ENCODE measurements at regions not wholly inside any gene's neighbourhood (a gene's known extent, or its start where the extent isn't known, plus 50 kb on each side); places are given as distances from the start of the nearest gene placed in this dataset.
"Not testable (repeated sequence)": the region's sequence is repeated elsewhere in the genome, so short reads cannot be mapped to it uniquely, and the experiment has no call there.

- DNase-seq (ENCODE audit: low spot score) = no peak
- intact Hi-C loops (cut with DNase I) = no loop called here
Observed at GRCh38 chr3:110262896-110263295, 808.7 kb upstream of the NECTIN3 start.

GRCh38 chr3:110265302-110265701 lies 806.3 kb upstream of the NECTIN3 start:
- intact Hi-C loops (cut with DNase I) = no loop called here
- DNase-seq (ENCODE audit: low spot score) = no peak

DNA sequence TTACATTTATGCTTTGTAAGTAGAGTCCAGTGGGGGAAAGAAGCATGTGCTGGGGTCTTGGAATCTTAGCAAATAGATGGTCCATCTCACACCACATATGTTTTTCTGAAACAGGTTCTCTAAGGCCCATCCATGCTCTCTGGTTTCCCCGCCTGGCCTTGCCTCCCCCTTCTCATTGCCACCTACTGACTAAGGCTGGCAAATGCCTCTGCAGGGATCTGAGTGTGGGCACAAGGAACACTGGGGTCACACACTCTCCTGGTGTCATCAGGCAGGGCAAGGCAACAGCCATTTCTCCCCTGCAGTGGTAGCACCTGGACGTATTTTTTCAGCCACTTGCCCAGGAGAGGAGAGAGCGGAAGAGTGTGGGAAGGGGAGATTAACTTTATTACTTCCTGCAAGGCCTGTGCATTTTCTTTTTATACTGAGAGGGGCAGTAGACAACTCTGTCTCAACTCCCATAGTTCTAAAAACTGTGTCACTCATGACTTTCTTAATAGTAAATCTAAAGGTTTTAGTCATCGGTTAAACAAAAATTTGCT lies 804.2 kb upstream of the NECTIN3 start:
- intact Hi-C loops (cut with DNase I) = no loop called here

DNA sequence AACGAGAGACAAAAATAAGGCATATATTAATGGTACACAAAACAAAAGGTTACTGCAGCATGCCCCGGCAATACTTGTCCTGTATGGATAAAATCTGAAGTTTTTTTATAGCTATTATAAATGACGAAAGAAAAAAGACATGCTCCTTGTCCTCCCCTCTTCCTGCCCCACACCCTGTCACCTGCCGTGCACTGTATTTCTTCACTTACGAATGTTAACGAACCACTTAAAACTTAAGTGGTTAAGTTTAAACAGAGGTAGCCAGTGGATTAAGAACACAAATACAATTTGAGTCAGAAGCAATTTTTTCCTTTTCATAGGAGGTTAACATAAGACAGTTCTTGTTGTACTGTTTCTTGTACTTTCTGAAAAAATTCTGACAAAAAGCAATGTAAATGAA lies 799.1 kb upstream of the NECTIN3 start:
- DNase-seq (ENCODE audit: low spot score) = no peak

More for the DNA sequence above, 804.2 kb upstream of the NECTIN3 start:
- no peak for DNase-seq (ENCODE audit: low spot score)

GRCh38 chr3:110291886-110292501 lies 779.6 kb upstream of the NECTIN3 start:
- no peak for DNase-seq (ENCODE audit: low spot score)
- intact Hi-C loops (cut with DNase I) = no loop called here

More for the DNA sequence above, 799.1 kb upstream of the NECTIN3 start:
- intact Hi-C loops (cut with DNase I) = no loop called here

DNA sequence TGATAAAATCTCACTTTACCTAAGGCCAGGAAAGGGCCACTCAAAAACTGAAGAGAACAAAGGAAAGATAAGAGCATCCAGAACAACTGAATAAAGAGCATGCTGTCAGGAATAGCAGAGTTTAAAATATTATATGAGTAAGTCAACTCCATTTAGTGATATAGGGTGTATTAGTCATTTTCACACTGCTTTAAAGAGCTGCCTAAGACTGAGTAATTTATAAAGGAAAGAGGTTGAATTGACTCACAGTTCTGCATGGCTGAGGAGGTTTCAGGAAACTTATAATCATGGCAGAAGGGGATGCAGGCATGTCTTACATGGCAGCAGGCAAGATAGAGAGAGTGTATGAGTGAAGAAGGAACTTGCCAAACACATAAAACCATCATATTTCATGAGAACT lies 778.0 kb upstream of the NECTIN3 start:
- intact Hi-C loops (cut with DNase I) = no loop called here
- no peak for DNase-seq (ENCODE audit: low spot score)

- intact Hi-C loops (cut with DNase I) = no loop called here
- DNase-seq (ENCODE audit: low spot score) = no peak
Observed at GRCh38 chr3:110296885-110297284, 774.7 kb upstream of the NECTIN3 start.

DNA sequence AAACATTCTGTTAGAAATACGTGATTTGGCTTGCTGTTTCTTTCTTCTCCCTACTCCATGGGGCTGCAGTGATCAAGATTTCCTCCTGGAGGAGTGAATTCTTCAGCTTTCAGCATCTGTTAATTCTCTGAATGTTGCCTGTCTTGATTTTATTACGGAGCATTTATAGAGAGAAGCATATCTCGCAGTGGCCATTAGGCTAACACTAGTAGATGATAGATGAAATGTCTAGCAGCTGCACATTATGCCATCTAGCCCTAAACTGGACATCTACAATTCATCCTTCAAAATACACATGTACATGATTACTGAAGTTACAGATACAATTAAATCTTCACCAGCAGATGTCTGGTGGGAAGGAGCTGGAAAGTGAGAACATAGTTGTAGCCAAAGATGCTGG lies 769.8 kb upstream of the NECTIN3 start:
- intact Hi-C loops (cut with DNase I) = no loop called here
- no peak for DNase-seq (ENCODE audit: low spot score)

DNA sequence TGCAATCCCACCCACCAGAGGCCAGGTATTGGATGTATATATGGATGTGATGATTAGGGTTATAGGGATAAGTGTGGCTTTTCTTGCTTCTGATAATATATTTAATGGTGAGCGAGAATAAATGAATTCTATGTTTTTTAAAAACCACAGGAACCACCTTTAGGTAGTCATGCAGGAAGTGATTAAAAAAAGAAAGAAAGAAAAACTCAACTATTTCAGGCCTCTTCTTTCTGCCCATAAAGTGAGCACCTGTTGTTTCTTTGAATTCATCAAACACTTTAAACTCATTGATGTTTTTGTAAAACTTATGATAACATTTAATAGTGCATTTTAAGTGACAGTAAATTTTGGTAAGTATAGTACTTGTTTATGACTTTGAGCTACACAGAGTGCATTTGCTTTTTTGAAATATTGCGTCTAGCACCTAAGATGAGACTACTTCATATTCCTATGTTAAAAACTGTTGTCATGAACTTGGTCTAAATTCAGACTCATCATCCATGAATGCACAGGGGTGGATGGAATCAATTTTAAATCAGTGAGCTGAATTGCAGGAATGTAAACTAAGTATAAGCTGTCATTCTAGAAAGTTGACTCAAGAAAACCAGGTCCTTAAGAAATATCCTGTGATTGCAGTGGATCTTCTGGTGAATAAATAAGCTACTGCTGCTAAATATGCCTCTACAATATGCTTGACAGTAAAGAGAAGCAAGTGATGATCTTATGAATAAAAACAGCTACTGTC lies 764.4 kb upstream of the NECTIN3 start:
- no peak for DNase-seq (ENCODE audit: low spot score)
- intact Hi-C loops (cut with DNase I) = no loop called here

DNA sequence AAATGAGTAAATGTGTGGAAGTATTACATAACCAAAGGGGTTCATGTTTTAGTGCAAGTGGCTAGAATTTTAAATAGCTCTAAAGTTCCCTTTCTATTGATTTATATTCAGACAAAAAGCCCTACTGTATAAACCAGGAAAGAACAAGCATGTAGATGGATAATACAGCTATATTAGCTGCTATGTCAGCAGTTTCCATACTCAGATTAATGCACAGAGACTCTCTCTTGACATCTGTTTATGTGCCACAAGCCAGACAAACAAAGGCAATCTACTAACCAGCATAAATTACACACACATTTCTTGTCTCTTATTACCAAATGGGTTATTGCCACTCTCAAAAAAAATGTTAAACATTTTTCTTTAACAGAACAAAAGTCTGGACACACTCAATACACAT lies 760.1 kb upstream of the NECTIN3 start:
- intact Hi-C loops (cut with DNase I) = loop anchor here (10.0 kb wide), 1 partner anchor 777 kb away; no protein-coding TSS in a partner anchor
- no peak for DNase-seq (ENCODE audit: low spot score)

- intact Hi-C loops (cut with DNase I) = loop anchor here (10.0 kb wide), 1 partner anchor 780 kb away; no protein-coding TSS in a partner anchor
- no peak for DNase-seq (ENCODE audit: low spot score)
Observed at GRCh38 chr3:110314512-110315114, 757.0 kb upstream of the NECTIN3 start.

- intact Hi-C loops (cut with DNase I) = loop anchor here (10.0 kb wide), 1 partner anchor 783 kb away; no protein-coding TSS in a partner anchor
Observed at GRCh38 chr3:110318108-110318507, 753.5 kb upstream of the NECTIN3 start.

GRCh38 chr3:110323349-110323748 lies 748.3 kb upstream of the NECTIN3 start:
- intact Hi-C loops (cut with DNase I) = no loop called here
- DNase-seq (ENCODE audit: low spot score) = no peak

More at GRCh38 chr3:110318108-110318507, 753.5 kb upstream of the NECTIN3 start:
- DNase-seq (ENCODE audit: low spot score) = no peak

DNA sequence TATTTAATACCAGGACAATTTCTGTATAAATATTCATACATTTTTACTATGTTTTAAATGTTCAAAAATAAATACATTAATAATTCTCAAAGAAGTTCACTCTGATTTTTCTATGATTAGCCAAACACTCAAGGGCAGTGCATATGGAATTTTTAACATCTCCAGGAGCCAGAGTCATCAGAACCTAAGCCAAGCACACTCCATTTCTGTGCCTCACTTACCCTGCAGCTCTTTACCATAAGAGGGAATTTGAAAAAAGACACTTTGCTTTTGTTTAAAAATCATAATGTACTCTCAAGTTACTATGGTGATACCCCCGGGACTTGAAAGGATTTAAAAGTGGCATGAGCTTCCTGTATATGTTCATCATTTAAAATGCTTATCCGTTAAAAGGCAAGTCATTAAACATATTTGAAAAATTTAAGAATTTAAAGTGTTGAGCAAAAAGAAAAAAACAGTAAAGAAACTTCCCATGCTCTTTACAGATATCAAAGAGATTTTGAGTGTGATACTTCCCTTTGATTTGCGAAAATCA lies 747.4 kb upstream of the NECTIN3 start:
- no peak for DNase-seq (ENCODE audit: low spot score)
- intact Hi-C loops (cut with DNase I) = no loop called here

DNA sequence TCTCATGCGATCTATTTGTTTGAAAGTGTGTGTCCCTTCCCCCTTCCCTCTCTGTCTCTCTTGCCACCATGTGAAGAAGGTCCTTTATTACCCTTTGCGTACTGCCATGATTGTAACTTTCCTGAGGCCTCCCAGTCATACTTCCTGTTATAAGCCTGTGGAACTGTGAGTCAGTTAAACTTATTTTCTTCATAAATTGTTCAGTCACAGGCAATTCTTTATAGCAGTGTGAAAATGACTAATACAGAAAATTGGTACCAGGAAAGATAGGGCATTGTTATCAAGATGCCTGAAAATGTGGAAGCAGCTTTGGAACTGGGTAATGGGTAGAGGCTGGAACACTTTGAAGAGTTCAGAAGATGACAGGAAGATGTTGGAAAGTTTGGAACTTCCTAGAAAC lies 743.7 kb upstream of the NECTIN3 start:
- intact Hi-C loops (cut with DNase I) = no loop called here

GRCh38 chr3:110331562-110331961 lies 740.1 kb upstream of the NECTIN3 start:
- intact Hi-C loops (cut with DNase I); DNase-seq (ENCODE audit: low spot score): not testable (repeated sequence)

More for the DNA sequence above, 743.7 kb upstream of the NECTIN3 start:
- no peak for DNase-seq (ENCODE audit: low spot score)

DNA sequence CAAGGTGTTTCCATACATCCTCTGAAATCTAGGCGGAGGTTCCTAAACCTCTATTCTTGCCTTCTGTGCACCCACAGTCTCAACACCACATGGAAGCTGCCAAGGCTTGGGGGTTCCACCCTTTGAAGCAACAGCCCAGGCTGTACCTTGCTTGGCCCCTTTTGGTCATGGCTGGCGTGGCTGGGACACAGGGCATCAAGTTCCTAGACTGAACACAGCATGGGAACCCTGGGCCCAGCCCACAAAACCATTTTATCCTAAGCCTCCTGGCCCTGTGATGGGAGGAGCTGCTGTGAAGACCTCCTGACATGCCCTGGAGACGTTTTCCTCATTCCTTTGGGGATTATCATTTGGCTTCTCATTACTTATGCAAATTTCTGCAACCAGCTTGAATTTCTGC lies 739.0 kb upstream of the NECTIN3 start:
- no peak for DNase-seq (ENCODE audit: low spot score)
- intact Hi-C loops (cut with DNase I) = no loop called here

DNA sequence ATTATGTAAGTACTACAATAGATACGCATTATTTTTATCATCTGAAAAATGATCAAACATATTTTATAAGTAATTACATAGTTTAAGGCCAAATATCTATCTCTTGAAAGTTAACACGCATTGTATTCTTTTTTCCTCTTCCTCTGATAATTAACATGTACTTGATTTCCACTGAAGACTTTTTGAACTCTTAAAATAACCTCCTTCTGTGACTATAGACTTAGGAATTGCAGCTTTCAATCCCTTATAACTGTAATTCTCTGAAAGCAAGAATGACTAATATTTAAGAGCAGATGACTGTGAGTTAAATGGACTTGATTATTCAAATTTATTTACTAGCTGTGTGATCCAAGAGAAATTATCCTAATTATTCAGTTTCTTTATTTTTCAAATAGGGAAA lies 730.6 kb upstream of the NECTIN3 start:
- DNase-seq (ENCODE audit: low spot score) = no peak
- intact Hi-C loops (cut with DNase I) = no loop called here

- no peak for DNase-seq (ENCODE audit: low spot score)
- intact Hi-C loops (cut with DNase I) = no loop called here
Observed at GRCh38 chr3:110343376-110343775, 728.2 kb upstream of the NECTIN3 start.

DNA sequence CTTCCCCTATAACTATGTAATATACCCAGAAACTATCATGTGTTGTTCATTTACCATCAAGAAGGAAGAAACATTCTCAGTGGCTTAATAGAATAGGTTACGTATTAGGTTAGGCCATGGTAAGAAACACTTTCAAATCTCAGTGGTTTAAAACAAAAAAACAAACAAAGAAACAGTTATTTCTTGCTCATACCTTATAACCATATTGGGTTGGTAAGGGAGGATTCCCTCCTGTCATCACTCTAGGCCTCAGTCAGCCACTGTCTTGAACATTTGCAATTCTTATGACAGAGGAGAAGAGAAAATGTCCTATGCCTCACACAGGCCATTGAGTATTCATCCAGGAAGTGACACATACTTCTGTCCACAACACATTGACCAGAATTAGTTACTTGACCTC lies 727.7 kb upstream of the NECTIN3 start:
- intact Hi-C loops (cut with DNase I) = no loop called here
- DNase-seq (ENCODE audit: low spot score) = no peak
